Trophoblast cell (in vitro differentiated cells and primary cell): ENCODE measurements at regions not wholly inside any gene's neighbourhood (a gene's known extent, or its start where the extent isn't known, plus 50 kb on each side); places are given as distances from the start of the nearest gene placed in this dataset.

Source experiments
- DNase-seq, 2 donors: peaks; one replicate each; pipeline ENCODE4 v3.0.0-alpha.2; 2016
- H2AFZ ChIP-seq: 2 replicates; pipeline ENCODE4 v1.6.1; 2013; ENCODE audit warnings: low read length, moderate library complexity, mild to moderate bottlenecking; ENCODE audit not compliant: insufficient read depth, poor library complexity
- H2AK5ac ChIP-seq: 2 replicates; pipeline ENCODE4 v1.6.1; 2013; ENCODE audit warnings: mild to moderate bottlenecking, low read length
- H2BK120ac ChIP-seq: 2 replicates; pipeline ENCODE4 v1.6.1; 2013; ENCODE audit warnings: low read length, mild to moderate bottlenecking, moderate library complexity; ENCODE audit not compliant: insufficient read depth, poor library complexity
- H2BK12ac ChIP-seq: 2 replicates; pipeline ENCODE4 v1.6.1; 2013; ENCODE audit warnings: mild to moderate bottlenecking, low read length, moderate library complexity
- H2BK5ac ChIP-seq: 2 replicates; pipeline ENCODE4 v1.6.1; 2013; ENCODE audit warnings: low read length, low read depth, moderate library complexity, mild to moderate bottlenecking; ENCODE audit not compliant: poor library complexity
- H3K14ac ChIP-seq: 2 replicates; pipeline ENCODE4 v1.6.1; 2013; ENCODE audit warnings: mild to moderate bottlenecking, low read length
- H3K18ac ChIP-seq: 2 replicates; pipeline ENCODE4 v1.6.1; 2013; ENCODE audit warnings: mild to moderate bottlenecking, low read length
- H3K23ac ChIP-seq: 2 replicates; pipeline ENCODE4 v1.6.1; 2013; ENCODE audit warnings: low read length
- H3K27ac ChIP-seq: 2 replicates; pipeline ENCODE4 v1.5.1; 2013; ENCODE audit warnings: low read depth, mild to moderate bottlenecking, inconsistent platforms, low read length, moderate library complexity
- H3K27me3 ChIP-seq: 2 replicates; pipeline ENCODE4 v1.6.1; 2013; ENCODE audit warnings: inconsistent platforms, mild to moderate bottlenecking, low read length, moderate library complexity; ENCODE audit not compliant: insufficient read depth
- H3K36me3 ChIP-seq, 2 experiments: 1 replicate in 1 of 2; 2 replicates in 1 of 2; pipeline ENCODE4 v1.6.1; 2013; ENCODE audit warnings: low read length in 2 of 2, mild to moderate bottlenecking in 2 of 2, moderate library complexity in 1 of 2; ENCODE audit not compliant: insufficient read depth in 2 of 2, control insufficient read depth in 1 of 2
- H3K4ac ChIP-seq: 2 replicates; pipeline ENCODE4 v1.6.1; 2013; ENCODE audit warnings: low read depth, mild to moderate bottlenecking, low read length, moderate library complexity
- H3K4me1 ChIP-seq, 2 experiments: 1 replicate in 1 of 2; 2 replicates in 1 of 2; pipeline ENCODE4 v1.6.1; 2013; ENCODE audit warnings: low read length in 2 of 2, mild to moderate bottlenecking in 2 of 2, moderate library complexity in 1 of 2; ENCODE audit not compliant: insufficient read depth in 2 of 2, control insufficient read depth in 1 of 2
- H3K4me2 ChIP-seq: 2 replicates; pipeline ENCODE4 v1.6.1; 2013; ENCODE audit warnings: inconsistent platforms, mild to moderate bottlenecking, low read length, moderate library complexity
- H3K4me3 ChIP-seq: 2 replicates; pipeline ENCODE4 v1.5.1; 2013; ENCODE audit warnings: mild to moderate bottlenecking, low read depth, low read length, inconsistent platforms
- H3K79me1 ChIP-seq: one replicate; pipeline ENCODE4 v1.6.1; 2013; ENCODE audit warnings: low read length
- H3K79me2 ChIP-seq: 2 replicates; pipeline ENCODE4 v1.6.1; 2013; ENCODE audit warnings: low read length, mild to moderate bottlenecking; ENCODE audit not compliant: control insufficient read depth, insufficient read depth, poor library complexity
- H3K9ac ChIP-seq: 2 replicates; pipeline ENCODE4 v1.6.1; 2013; ENCODE audit warnings: mild to moderate bottlenecking, low read length
- H3K9me3 ChIP-seq: 2 replicates; pipeline ENCODE4 v1.6.1; 2013; ENCODE audit warnings: low read depth, mild to moderate bottlenecking, control low read depth, inconsistent platforms, low read length; ENCODE audit not compliant: insufficient read depth
- H4K12ac ChIP-seq: 2 replicates; pipeline ENCODE4 v1.6.1; 2013; ENCODE audit warnings: low read depth, mild to moderate bottlenecking, low read length, moderate library complexity
- H4K8ac ChIP-seq: 2 replicates; pipeline ENCODE4 v1.6.1; 2013; ENCODE audit warnings: low read depth, mild to moderate bottlenecking, low read length, moderate library complexity
- H4K91ac ChIP-seq: one replicate; pipeline ENCODE4 v1.6.1; 2013; ENCODE audit warnings: low read depth, mild to moderate bottlenecking, low read length, moderate library complexity
- WGBS: extraction: QIAGEN DNeasy Blood & Tissue Kit; methylation state at CpG from one replicate; pipeline ENCODE4 v1.1.7; 2013; ENCODE audit warnings: missing lambda C conversion rate; ENCODE audit not compliant: insufficient read length, insufficient coverage; ENCODE audit errors: extremely low coverage; 5-methylcytosine and 5-hydroxymethylcytosine counted together

GRCh38 chr1:30140566-30140965 lies 582.8 kb downstream of the MATN1 start:
- Histone ChIP-seq H2AK5ac (no peak overlapping the region), H3K4me2 (no peak overlapping the region), H3K27ac (no peak overlapping the region), H3K9ac (no peak overlapping the region), H2AFZ (no peak overlapping the region), H3K36me3 (no peaks in the 10 kb centered on the region), H4K12ac (no peak overlapping the region), H3K9me3 (peaks cover 10% of the 10 kb centered on the region), H4K8ac (no peak overlapping the region), H3K79me2 (no peaks in the 10 kb centered on the region), H3K4me3 (no peak overlapping the region), H2BK12ac (no peak overlapping the region), H3K4me1 (no peaks in the 10 kb centered on the region), H3K27me3 (no peaks in the 10 kb centered on the region), H2BK120ac (no peak overlapping the region), H3K4ac (no peak overlapping the region), H3K23ac (no peak overlapping the region), H3K14ac (no peak overlapping the region), H4K91ac (no peak overlapping the region), H2BK5ac (no peak overlapping the region), H3K18ac (no peak overlapping the region), H3K79me1 (no peaks in the 10 kb centered on the region)
- WGBS, result no CpG with 5 or more reads among the region's 7 CpGs
- DNase-seq, result no peak

GRCh38 chr1:30138891-30139290 lies 584.5 kb downstream of the MATN1 start:
- H4K12ac ChIP-seq, result no peak overlapping the region
- WGBS, result no CpG with 5 or more reads among the region's 5 CpGs
- H3K27ac ChIP-seq, result no peak overlapping the region
- no peaks in the 10 kb centered on the region for H3K36me3 ChIP-seq
- no peaks in the 10 kb centered on the region for H3K4me1 ChIP-seq
- no peak overlapping the region for H3K14ac ChIP-seq
- H4K91ac ChIP-seq, result no peak overlapping the region
- H3K79me1 ChIP-seq, result no peaks in the 10 kb centered on the region
- no peak overlapping the region for H2BK120ac ChIP-seq
- no peak overlapping the region for H3K23ac ChIP-seq
- H3K18ac ChIP-seq, result no peak overlapping the region
- H3K27me3 ChIP-seq, result no peaks in the 10 kb centered on the region
- H3K4me3 ChIP-seq, result no peak overlapping the region
- no peak overlapping the region for H3K4me2 ChIP-seq
- H2BK12ac ChIP-seq, result no peak overlapping the region
- DNase-seq, result no peak
- H3K9me3 ChIP-seq, result peaks cover 10% of the 10 kb centered on the region
- no peak overlapping the region for H2AK5ac ChIP-seq
- no peaks in the 10 kb centered on the region for H3K79me2 ChIP-seq
- H4K8ac ChIP-seq, result no peak overlapping the region
- no peak overlapping the region for H2AFZ ChIP-seq
- no peak overlapping the region for H3K4ac ChIP-seq
- no peak overlapping the region for H2BK5ac ChIP-seq
- no peak overlapping the region for H3K9ac ChIP-seq

- no peak overlapping the region for H2AK5ac ChIP-seq
- no peaks in the 10 kb centered on the region for H3K79me1 ChIP-seq
- H3K4me1 ChIP-seq, result no peaks in the 10 kb centered on the region
- H2BK5ac ChIP-seq, result no peak overlapping the region
- peaks cover 10% of the 10 kb centered on the region for H3K9me3 ChIP-seq
- no peak overlapping the region for H3K14ac ChIP-seq
- H2BK12ac ChIP-seq, result no peak overlapping the region
- WGBS, result no CpG with 5 or more reads among the region's 3 CpGs
- no peak overlapping the region for H3K23ac ChIP-seq
- no peaks in the 10 kb centered on the region for H3K27me3 ChIP-seq
- H4K91ac ChIP-seq, result no peak overlapping the region
- H3K4me3 ChIP-seq, result no peak overlapping the region
- H4K12ac ChIP-seq, result no peak overlapping the region
- H3K36me3 ChIP-seq, result no peaks in the 10 kb centered on the region
- DNase-seq, result no peak
- H3K4ac ChIP-seq, result no peak overlapping the region
- H4K8ac ChIP-seq, result no peak overlapping the region
- no peak overlapping the region for H3K4me2 ChIP-seq
- no peak overlapping the region for H3K9ac ChIP-seq
- H3K79me2 ChIP-seq, result no peaks in the 10 kb centered on the region
- H2BK120ac ChIP-seq, result no peak overlapping the region
- no peak overlapping the region for H2AFZ ChIP-seq
- H3K18ac ChIP-seq, result no peak overlapping the region
- H3K27ac ChIP-seq, result no peak overlapping the region
Measured at GRCh38 chr1:30137001-30137400, 586.4 kb downstream of the MATN1 start.

GRCh38 chr1:30135698-30136097 lies 587.7 kb downstream of the MATN1 start:
- Histone ChIP-seq H3K79me2 (no peaks in the 10 kb centered on the region), H3K4me2 (no peak overlapping the region), H3K4me3 (peak overlapping the region; percentile 37), H3K23ac (no peak overlapping the region), H3K36me3 (no peaks in the 10 kb centered on the region), H3K18ac (no peak overlapping the region), H4K91ac (no peak overlapping the region), H2AK5ac (no peak overlapping the region), H2BK5ac (no peak overlapping the region), H4K12ac (no peak overlapping the region), H3K9ac (no peak overlapping the region), H3K4ac (no peak overlapping the region), H3K14ac (no peak overlapping the region), H3K4me1 (no peaks in the 10 kb centered on the region), H3K27me3 (no peaks in the 10 kb centered on the region), H2AFZ (no peak overlapping the region), H4K8ac (no peak overlapping the region), H3K27ac (no peak overlapping the region), H2BK120ac (no peak overlapping the region), H2BK12ac (no peak overlapping the region), H3K79me1 (no peaks in the 10 kb centered on the region), H3K9me3 (peaks cover 10% of the 10 kb centered on the region)
- DNase-seq, result no peak
- no CpG with 5 or more reads among the region's 4 CpGs for WGBS
